Adipocyte (in vitro differentiated cells): ENCODE measurements at regions not wholly inside any gene's neighbourhood (a gene's known extent, or its start where the extent isn't known, plus 50 kb on each side); places are given as distances from the start of the nearest gene placed in this dataset.

Source experiments
- DNase-seq: peaks from one replicate; pipeline ENCODE4 v3.0.0-alpha.2; 2015; ENCODE audit warnings: low read depth
- H3K27me3 ChIP-seq: replicated peaks from 2 replicates; pipeline ENCODE4 v1.7.0; 2013; ENCODE audit warnings: mild to moderate bottlenecking, low read length, moderate library complexity; ENCODE audit not compliant: control insufficient read depth, insufficient read depth
- H3K36me3 ChIP-seq: 2 replicates; pipeline ENCODE4 v1.7.0; 2013; ENCODE audit warnings: low read length, mild to moderate bottlenecking, moderate library complexity; ENCODE audit not compliant: control insufficient read depth, insufficient read depth, severe bottlenecking
- H3K4me1 ChIP-seq: 2 replicates; pipeline ENCODE4 v1.7.0; 2013; ENCODE audit warnings: mild to moderate bottlenecking, low read length, moderate library complexity; ENCODE audit not compliant: control insufficient read depth, insufficient read depth
- H3K4me3 ChIP-seq: 2 replicates; pipeline ENCODE4 v1.7.0; 2013; ENCODE audit warnings: mild to moderate bottlenecking, low read length, moderate library complexity
- H3K9ac ChIP-seq: 2 replicates; pipeline ENCODE4 v1.7.0; 2013; ENCODE audit warnings: mild to moderate bottlenecking, low read length, moderate library complexity
- H3K9me3 ChIP-seq: 2 replicates; pipeline ENCODE4 v1.7.0; 2013; ENCODE audit warnings: mild to moderate bottlenecking, low read length, moderate library complexity; ENCODE audit not compliant: control insufficient read depth

- no peaks in the 10 kb centered on the region for H3K4me1 ChIP-seq
- H3K36me3 ChIP-seq = no peaks in the 10 kb centered on the region
- H3K9me3 ChIP-seq = no peaks in the 10 kb centered on the region
- no peak overlapping the region for H3K9ac ChIP-seq
- no peak for DNase-seq
- no peak overlapping the region for H3K4me3 ChIP-seq
- H3K27me3 ChIP-seq = peaks cover 42% of the 10 kb centered on the region
Measured at GRCh38 chr15:34700891-34701427, 53.8 kb downstream of the GJD2 start.

GRCh38 chr15:34699968-34700640, 54.7 kb downstream of the GJD2 start:
- Histone ChIP-seq H3K27me3 (peaks cover 36% of the 10 kb centered on the region), H3K4me1 (no peaks in the 10 kb centered on the region), H3K9me3 (no peaks in the 10 kb centered on the region), H3K36me3 (no peaks in the 10 kb centered on the region), H3K9ac (no peak overlapping the region), H3K4me3 (no peak overlapping the region)
- DNase-seq = no peak

GRCh38 chr15:34696506-34696905, 58.3 kb downstream of the GJD2 start:
- DNase-seq = no peak
- H3K4me3 ChIP-seq = no peak overlapping the region
- peaks cover 2% of the 10 kb centered on the region for H3K9me3 ChIP-seq
- H3K9ac ChIP-seq = no peak overlapping the region
- H3K4me1 ChIP-seq = no peaks in the 10 kb centered on the region
- peaks cover 22% of the 10 kb centered on the region for H3K27me3 ChIP-seq
- H3K36me3 ChIP-seq = no peaks in the 10 kb centered on the region

- no peak for DNase-seq
- H3K4me3 ChIP-seq = no peak overlapping the region
- H3K27me3 ChIP-seq = peaks cover 22% of the 10 kb centered on the region
- H3K9me3 ChIP-seq = peaks cover 27% of the 10 kb centered on the region
- H3K4me1 ChIP-seq = no peaks in the 10 kb centered on the region
- no peak overlapping the region for H3K9ac ChIP-seq
- no peaks in the 10 kb centered on the region for H3K36me3 ChIP-seq
Measured at GRCh38 chr15:34693053-34693744, 61.6 kb downstream of the GJD2 start.

GRCh38 chr15:34691034-34691433, 63.8 kb downstream of the GJD2 start:
- Histone ChIP-seq H3K36me3 (no peaks in the 10 kb centered on the region), H3K9me3 (peaks cover 27% of the 10 kb centered on the region), H3K9ac (no peak overlapping the region), H3K4me3 (no peak overlapping the region), H3K4me1 (no peaks in the 10 kb centered on the region), H3K27me3 (peaks cover 15% of the 10 kb centered on the region)
- DNase-seq = no peak

- peaks cover 27% of the 10 kb centered on the region for H3K9me3 ChIP-seq
- no peak for DNase-seq
- H3K27me3 ChIP-seq = peaks cover 15% of the 10 kb centered on the region
- no peak overlapping the region for H3K4me3 ChIP-seq
- no peaks in the 10 kb centered on the region for H3K4me1 ChIP-seq
- no peak overlapping the region for H3K9ac ChIP-seq
- no peaks in the 10 kb centered on the region for H3K36me3 ChIP-seq
Measured at GRCh38 chr15:34688699-34689098, 66.1 kb downstream of the GJD2 start.

GRCh38 chr15:34684351-34684750, 70.4 kb downstream of the GJD2 start:
- H3K9ac ChIP-seq = no peak overlapping the region
- H3K4me1 ChIP-seq = peaks cover 4% of the 10 kb centered on the region
- H3K9me3 ChIP-seq = peaks cover 12% of the 10 kb centered on the region
- peaks cover 21% of the 10 kb centered on the region for H3K27me3 ChIP-seq
- no peaks in the 10 kb centered on the region for H3K36me3 ChIP-seq
- no peak overlapping the region for H3K4me3 ChIP-seq
- DNase-seq = no peak

- H3K27me3 ChIP-seq = peaks cover 32% of the 10 kb centered on the region
- H3K9ac ChIP-seq = no peak overlapping the region
- no peak for DNase-seq
- H3K36me3 ChIP-seq = no peaks in the 10 kb centered on the region
- no peaks in the 10 kb centered on the region for H3K9me3 ChIP-seq
- H3K4me1 ChIP-seq = peaks cover 8% of the 10 kb centered on the region
- no peak overlapping the region for H3K4me3 ChIP-seq
Measured at GRCh38 chr15:34682674-34683073, 72.1 kb downstream of the GJD2 start.

GRCh38 chr15:34679291-34679690, 75.5 kb downstream of the GJD2 start:
- peak; percentile 57 for DNase-seq
- peaks cover 55% of the 10 kb centered on the region for H3K27me3 ChIP-seq
- no peak overlapping the region for H3K9ac ChIP-seq
- H3K36me3 ChIP-seq = no peaks in the 10 kb centered on the region
- H3K4me3 ChIP-seq = no peak overlapping the region
- H3K4me1 ChIP-seq = peaks cover 8% of the 10 kb centered on the region
- no peaks in the 10 kb centered on the region for H3K9me3 ChIP-seq

GRCh38 chr15:34673241-34673640, 81.6 kb downstream of the GJD2 start:
- no peak for DNase-seq
- no peaks in the 10 kb centered on the region for H3K4me1 ChIP-seq
- no peaks in the 10 kb centered on the region for H3K9me3 ChIP-seq
- H3K36me3 ChIP-seq = no peaks in the 10 kb centered on the region
- no peak overlapping the region for H3K4me3 ChIP-seq
- peaks cover 73% of the 10 kb centered on the region for H3K27me3 ChIP-seq
- H3K9ac ChIP-seq = no peak overlapping the region

GRCh38 chr15:34665498-34666116, 82.2 kb upstream of the GOLGA8B start:
- H3K9me3 ChIP-seq = no peaks in the 10 kb centered on the region
- H3K27me3 ChIP-seq = peaks cover 35% of the 10 kb centered on the region
- no peaks in the 10 kb centered on the region for H3K36me3 ChIP-seq
- no peak overlapping the region for H3K9ac ChIP-seq
- no peak overlapping the region for H3K4me3 ChIP-seq
- peak; percentile 2 for DNase-seq
- no peaks in the 10 kb centered on the region for H3K4me1 ChIP-seq
